Heart left ventricle (tissue), 13 donors: ENCODE measurements at regions not wholly inside any gene's neighbourhood (a gene's known extent, or its start where the extent isn't known, plus 50 kb on each side); places are given as distances from the start of the nearest gene placed in this dataset.

Source experiments
- POLR2A ChIP-seq, 2 donors: fragments of 450-650 bp; IDR thresholded peaks; one replicate each; pipeline ENCODE4 v1.6.1; 2017; ENCODE audit warnings: antibody characterized with exemption in 2 of 2, mild to moderate bottlenecking in 2 of 2, moderate library complexity in 2 of 2
- TF ChIP-seq, protein P1 (sequence below), 12 donors: fragments of 200-600 bp; sonication (generic) in 4 of 12; IDR thresholded peaks; one replicate each; pipeline versions ENCODE4 v1.5.0 to v1.8.0; 2018 to 2022; ENCODE audit warnings: antibody characterized with exemption in 12 of 12, mild to moderate bottlenecking in 5 of 12
- donor health status: ischemic (EF 13 %, LVEDD 7.1; RV severe dilation, severe dysfunction).
- donor health status: DM: no; HTN: yes; CAD: no.
- donor health status: DM: no; HTN: no; CAD: no.
- donor health status: ischemic (EF 25% LVEDD 6.9; RV normal size, moderate dysfunction).
- donor health status: ischemic (EF 25% LVEDD 5.7; RV mildly dilated, moderate dysfunction).
- donor health status: ischemic (EF 35%, LVEDD 5.7; RV mildly dilated, moderate dysfunction).
- donor health status: nonischemic (EF 11% LVEDD 7.7; RV severe dilation, severe dysfunction).
- donor health status: DM: yes; HTN: yes; CAD: no.
- donor health status: PGD.
- donor health status: ischemic (EF 29% LVEDD 5.4; RV normal size, mild dysfunction).
- donor health status: nonischemic (EF 23%, LVEDD 6.1; RV moderate dilation, normal function).

DNA sequence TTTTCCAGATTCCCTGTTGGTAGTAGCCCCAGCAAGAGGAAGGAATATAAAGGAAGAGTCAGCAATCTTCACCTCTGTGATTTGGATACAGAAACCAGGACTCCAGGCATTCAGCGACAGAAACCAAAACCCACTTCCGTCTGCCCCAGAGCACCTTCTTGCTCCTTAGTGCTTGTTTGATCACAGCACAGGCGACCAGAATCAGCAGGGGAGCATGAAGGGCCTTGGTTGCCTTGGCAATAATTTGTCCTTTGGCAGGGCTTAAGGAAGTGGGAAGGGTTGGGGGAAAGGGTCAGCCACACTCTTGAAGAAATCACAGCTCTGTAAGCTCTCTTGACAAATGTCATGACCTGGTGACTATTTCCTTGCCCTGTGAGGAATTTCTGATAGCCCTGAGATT is 379.6 kb downstream of the OTUD1 start:
- TF ChIP-seq, protein P1, sequence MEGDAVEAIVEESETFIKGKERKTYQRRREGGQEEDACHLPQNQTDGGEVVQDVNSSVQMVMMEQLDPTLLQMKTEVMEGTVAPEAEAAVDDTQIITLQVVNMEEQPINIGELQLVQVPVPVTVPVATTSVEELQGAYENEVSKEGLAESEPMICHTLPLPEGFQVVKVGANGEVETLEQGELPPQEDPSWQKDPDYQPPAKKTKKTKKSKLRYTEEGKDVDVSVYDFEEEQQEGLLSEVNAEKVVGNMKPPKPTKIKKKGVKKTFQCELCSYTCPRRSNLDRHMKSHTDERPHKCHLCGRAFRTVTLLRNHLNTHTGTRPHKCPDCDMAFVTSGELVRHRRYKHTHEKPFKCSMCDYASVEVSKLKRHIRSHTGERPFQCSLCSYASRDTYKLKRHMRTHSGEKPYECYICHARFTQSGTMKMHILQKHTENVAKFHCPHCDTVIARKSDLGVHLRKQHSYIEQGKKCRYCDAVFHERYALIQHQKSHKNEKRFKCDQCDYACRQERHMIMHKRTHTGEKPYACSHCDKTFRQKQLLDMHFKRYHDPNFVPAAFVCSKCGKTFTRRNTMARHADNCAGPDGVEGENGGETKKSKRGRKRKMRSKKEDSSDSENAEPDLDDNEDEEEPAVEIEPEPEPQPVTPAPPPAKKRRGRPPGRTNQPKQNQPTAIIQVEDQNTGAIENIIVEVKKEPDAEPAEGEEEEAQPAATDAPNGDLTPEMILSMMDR (IDR thresholded peaks at IDR 0.05): no peak
- no peak for TF ChIP-seq POLR2A (IDR thresholded peaks at IDR 0.05)
